HG03439 (cell line): ENCODE measurements at regions not wholly inside any gene's neighbourhood (a gene's known extent, or its start where the extent isn't known, plus 50 kb on each side); places are given as distances from the start of the nearest gene placed in this dataset.
"Not testable (repeated sequence)": the region's sequence is repeated elsewhere in the genome, so short reads cannot be mapped to it uniquely, and the experiment has no call there.

Source experiments
- ATAC-seq: cut with Tn5 transposase; IDR thresholded peaks from one replicate; pipeline ENCODE4 v1.9.1; 2021; ENCODE audit warnings: mild to moderate bottlenecking, moderate library complexity; ENCODE audit not compliant: unreplicated experiment

- ATAC-seq: no peak
These were observed 157.8 kb upstream of the PRR16 start for GRCh38 chr5:120306303-120306702.

GRCh38 chr5:120314191-120314590 lies 149.9 kb upstream of the PRR16 start:
- ATAC-seq: no peak

GRCh38 chr5:120320626-120321025 lies 143.5 kb upstream of the PRR16 start:
- no peak for ATAC-seq

GRCh38 chr5:120326651-120327050 lies 137.4 kb upstream of the PRR16 start:
- no peak for ATAC-seq

GRCh38 chr5:120327180-120327579 lies 136.9 kb upstream of the PRR16 start:
- ATAC-seq: no peak

GRCh38 chr5:120329095-120329494 lies 135.0 kb upstream of the PRR16 start:
- no peak for ATAC-seq

- ATAC-seq: no peak
These were observed 133.5 kb upstream of the PRR16 start for GRCh38 chr5:120330558-120330957.

GRCh38 chr5:120344181-120344580 lies 119.9 kb upstream of the PRR16 start:
- ATAC-seq: no peak

GRCh38 chr5:120345947-120346346 lies 118.2 kb upstream of the PRR16 start:
- no peak for ATAC-seq

- not testable (repeated sequence) for ATAC-seq
These were observed 113.0 kb upstream of the PRR16 start for GRCh38 chr5:120351071-120351470.

- no peak for ATAC-seq
These were observed 110.0 kb upstream of the PRR16 start for GRCh38 chr5:120354126-120354525.

GRCh38 chr5:120358949-120359348 lies 105.2 kb upstream of the PRR16 start:
- no peak for ATAC-seq

GRCh38 chr5:120361941-120362340 lies 102.2 kb upstream of the PRR16 start:
- ATAC-seq: no peak

- ATAC-seq: no peak
These were observed 101.7 kb upstream of the PRR16 start for GRCh38 chr5:120362426-120362825.

- no peak for ATAC-seq
These were observed 98.2 kb upstream of the PRR16 start for GRCh38 chr5:120365656-120366446.

- ATAC-seq: no peak
These were observed 96.0 kb upstream of the PRR16 start for GRCh38 chr5:120367896-120368634.

GRCh38 chr5:120368923-120369715 lies 95.0 kb upstream of the PRR16 start:
- no peak for ATAC-seq

- no peak for ATAC-seq
These were observed 91.2 kb upstream of the PRR16 start for GRCh38 chr5:120372899-120373298.

- no peak for ATAC-seq
These were observed 88.9 kb upstream of the PRR16 start for GRCh38 chr5:120375248-120375647.

GRCh38 chr5:120380644-120381043 lies 83.5 kb upstream of the PRR16 start:
- ATAC-seq: no peak

GRCh38 chr5:120382833-120383232 lies 81.3 kb upstream of the PRR16 start:
- no peak for ATAC-seq
